ENCODE measurements at regions not wholly inside any gene's neighbourhood (a gene's known extent, or its start where the extent isn't known, plus 50 kb on each side); places are given as distances from the start of the nearest gene placed in this dataset.
"Not testable (repeated sequence)": the region's sequence is repeated elsewhere in the genome, so short reads cannot be mapped to it uniquely, and the experiment has no call there.

- H3K4me1 ChIP-seq (ENCODE audit: control insufficient read depth in 1 of 2, insufficient read depth in 2 of 2, low read length in 2 of 2); H3K79me2 ChIP-seq (ENCODE audit: insufficient read depth, low read length); RAD21 ChIA-PET (ENCODE audit: low non-redundant PET in 1 of 2, low total read pairs in 2 of 2, uncharacterized antibody in 2 of 2, unreplicated experiment in 2 of 2); H3K9me2 ChIP-seq (ENCODE audit: insufficient read depth); POLR2A ChIA-PET; H4K20me1 ChIP-seq (ENCODE audit: insufficient read depth); H3K27me3 ChIP-seq (ENCODE audit: insufficient read depth, low read length); H3K27ac ChIP-seq (ENCODE audit: low read depth, low read length); H3K36me3 ChIP-seq (ENCODE audit: control insufficient read depth in 1 of 2, insufficient read depth in 2 of 2, low read length in 2 of 2); H3K9me3 ChIP-seq (ENCODE audit: control insufficient read depth in 1 of 2, insufficient read depth in 1 of 2, low read depth in 1 of 2, low read length in 2 of 2); BruUV-seq (replicated peaks); H3K9ac ChIP-seq (ENCODE audit: low read length); intact Hi-C loops (cut with micrococcal nuclease); CTCF ChIA-PET; H2AFZ ChIP-seq (ENCODE audit: low read depth, low read length, poor library complexity, severe bottlenecking); H3K4me2 ChIP-seq (ENCODE audit: low read length); H3K4me3 ChIP-seq (replicated peaks in 1 of 2; ENCODE audit: low read depth in 1 of 2, low read length in 2 of 2): not testable (repeated sequence)
- ATAC-seq (peak; percentile 69), DNase-seq (ENCODE audit: low read depth, low spot score) (peak; percentile 37)
- TF ChIP-seq CTCF (IDR thresholded peaks at IDR 0.05 in 2 of 3, conservative IDR thresholded peaks at IDR 0.05 in 1 of 3; ENCODE audit: borderline replicate concordance in 1 of 3, insufficient read depth in 1 of 3, low read depth in 2 of 3, low read length in 2 of 3) = peak in 2 of 3 experiments; percentile 32 to 40; a peak in 2 of 6 replicates
Observed at GRCh38 chr1:181247-182216, 269.9 kb downstream of the OR4F29 start.

DNA sequence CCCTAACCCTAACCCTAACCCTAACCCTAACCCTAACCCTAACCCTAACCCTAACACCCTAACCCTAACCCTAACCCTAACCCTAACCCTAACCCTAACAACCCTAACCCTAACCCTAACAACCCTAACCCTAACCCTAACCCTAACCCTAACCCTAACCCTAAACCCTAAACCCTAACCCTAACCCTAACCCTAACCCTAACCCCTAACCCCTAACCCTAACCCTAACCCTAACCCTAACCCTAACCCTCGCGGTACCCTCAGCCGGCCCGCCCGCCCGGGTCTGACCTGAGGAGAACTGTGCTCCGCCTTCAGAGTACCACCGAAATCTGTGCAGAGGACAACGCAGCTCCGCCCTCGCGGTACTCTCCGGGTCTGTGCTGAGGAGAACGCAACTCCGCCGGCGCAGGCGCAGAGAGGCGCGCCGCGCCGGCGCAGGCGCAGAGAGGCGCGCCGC lies 270.7 kb downstream of the OR4F29 start:
- not testable (repeated sequence) for DNase-seq (ENCODE audit: low read depth, low spot score)

More for the DNA sequence above, 270.7 kb downstream of the OR4F29 start:
- H3K36me3 ChIP-seq (ENCODE audit: control insufficient read depth in 1 of 2, insufficient read depth in 2 of 2, low read length in 2 of 2); H3K4me1 ChIP-seq (ENCODE audit: control insufficient read depth in 1 of 2, insufficient read depth in 2 of 2, low read length in 2 of 2); H3K27ac ChIP-seq (ENCODE audit: low read depth, low read length); CTCF ChIA-PET; H3K27me3 ChIP-seq (ENCODE audit: insufficient read depth, low read length); H3K9ac ChIP-seq (ENCODE audit: low read length); H3K4me2 ChIP-seq (ENCODE audit: low read length); H2AFZ ChIP-seq (ENCODE audit: low read depth, low read length, poor library complexity, severe bottlenecking); POLR2A ChIA-PET; H4K20me1 ChIP-seq (ENCODE audit: insufficient read depth); H3K4me3 ChIP-seq (replicated peaks in 1 of 2; ENCODE audit: low read depth in 1 of 2, low read length in 2 of 2); H3K9me3 ChIP-seq (ENCODE audit: control insufficient read depth in 1 of 2, insufficient read depth in 1 of 2, low read depth in 1 of 2, low read length in 2 of 2); H3K9me2 ChIP-seq (ENCODE audit: insufficient read depth); BruUV-seq (replicated peaks); H3K79me2 ChIP-seq (ENCODE audit: insufficient read depth, low read length); intact Hi-C loops (cut with micrococcal nuclease); RAD21 ChIA-PET (ENCODE audit: low non-redundant PET in 1 of 2, low total read pairs in 2 of 2, uncharacterized antibody in 2 of 2, unreplicated experiment in 2 of 2): not testable (repeated sequence)
- ATAC-seq = peak; percentile 44

All from HCT116 (cell line).